ENCODE measurements at regions not wholly inside any gene's neighbourhood (a gene's known extent, or its start where the extent isn't known, plus 50 kb on each side); places are given as distances from the start of the nearest gene placed in this dataset.
A peak's percentile ranks its signal among the peaks of the same experiment; 100 is the strongest.

GRCh38 chr1:87512431-87512830, 183.8 kb downstream of the LMO4 start:
- no peak for DNase-seq

- DNase-seq: no peak
These were observed 184.6 kb downstream of the LMO4 start for GRCh38 chr1:87513255-87513654.

- DNase-seq: no peak
These were observed 185.4 kb downstream of the LMO4 start for GRCh38 chr1:87513966-87514660.

- no peak for DNase-seq
These were observed 187.1 kb downstream of the LMO4 start for GRCh38 chr1:87515781-87516180.

GRCh38 chr1:87518794-87519193, 190.1 kb downstream of the LMO4 start:
- DNase-seq: no peak

GRCh38 chr1:87521452-87521851, 192.8 kb downstream of the LMO4 start:
- DNase-seq: no peak

- no peak for DNase-seq
These were observed 194.8 kb downstream of the LMO4 start for GRCh38 chr1:87523466-87523865.

- peak in 1 of 3 experiments; percentile 30 for DNase-seq
These were observed 195.5 kb downstream of the LMO4 start for GRCh38 chr1:87524021-87524754.

GRCh38 chr1:87528754-87529517, 200.3 kb downstream of the LMO4 start:
- no peak for DNase-seq

GRCh38 chr1:87530042-87530807, 201.5 kb downstream of the LMO4 start:
- DNase-seq: no peak

GRCh38 chr1:87535551-87535950, 206.9 kb downstream of the LMO4 start:
- DNase-seq: no peak

GRCh38 chr1:87539147-87539546, 210.5 kb downstream of the LMO4 start:
- no peak for DNase-seq

- DNase-seq: no peak
These were observed 214.0 kb downstream of the LMO4 start for GRCh38 chr1:87542697-87543096.

- no peak for DNase-seq
These were observed 221.1 kb downstream of the LMO4 start for GRCh38 chr1:87549738-87550137.

- no peak for DNase-seq
These were observed 224.8 kb downstream of the LMO4 start for GRCh38 chr1:87553511-87553910.

GRCh38 chr1:87555366-87555765, 226.7 kb downstream of the LMO4 start:
- no peak for DNase-seq

GRCh38 chr1:87556326-87556725, 227.6 kb downstream of the LMO4 start:
- no peak for DNase-seq

- DNase-seq: no peak
These were observed 230.2 kb downstream of the LMO4 start for GRCh38 chr1:87558921-87559320.

- DNase-seq: peak in 2 of 3 experiments; percentile 29 to 84
These were observed 231.5 kb downstream of the LMO4 start for GRCh38 chr1:87560137-87560536.

GRCh38 chr1:87560601-87561360, 232.1 kb downstream of the LMO4 start:
- peak in 2 of 3 experiments; percentile 41 to 84 for DNase-seq

- no peak for DNase-seq
These were observed 234.5 kb downstream of the LMO4 start for GRCh38 chr1:87563211-87563610.

- DNase-seq: no peak
These were observed 237.2 kb downstream of the LMO4 start for GRCh38 chr1:87565861-87566260.
